ENCODE measurements at regions not wholly inside any gene's neighbourhood (a gene's known extent, or its start where the extent isn't known, plus 50 kb on each side); places are given as distances from the start of the nearest gene placed in this dataset.

- FAIRE-seq (no peak), DNase-seq (ENCODE audit: low spot score in 2 of 2) (no peak)
Observed at GRCh38 chr2:207233731-207234130, 68.0 kb upstream of the KLF7 start.

DNA sequence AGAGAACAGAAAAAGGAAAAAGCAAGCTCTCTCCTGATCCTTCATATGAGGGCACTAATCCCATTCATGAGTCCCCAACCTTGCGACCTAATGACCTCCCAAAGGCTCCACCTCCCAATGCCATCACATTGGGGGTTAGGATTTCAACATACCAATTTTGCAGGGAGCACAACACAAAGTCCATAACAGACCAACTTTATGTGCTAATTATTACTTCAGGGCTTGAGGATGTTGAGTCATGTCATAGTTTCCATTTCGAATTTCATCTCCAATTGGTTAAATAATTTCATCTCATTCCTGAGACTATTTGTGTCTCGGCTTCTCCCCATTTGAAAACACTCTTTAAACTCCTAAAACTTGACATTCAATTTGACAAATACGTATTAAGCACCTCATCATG is 69.9 kb upstream of the KLF7 start:
- DNase-seq (ENCODE audit: low spot score in 2 of 2), result no peak
- FAIRE-seq, result no peak

DNA sequence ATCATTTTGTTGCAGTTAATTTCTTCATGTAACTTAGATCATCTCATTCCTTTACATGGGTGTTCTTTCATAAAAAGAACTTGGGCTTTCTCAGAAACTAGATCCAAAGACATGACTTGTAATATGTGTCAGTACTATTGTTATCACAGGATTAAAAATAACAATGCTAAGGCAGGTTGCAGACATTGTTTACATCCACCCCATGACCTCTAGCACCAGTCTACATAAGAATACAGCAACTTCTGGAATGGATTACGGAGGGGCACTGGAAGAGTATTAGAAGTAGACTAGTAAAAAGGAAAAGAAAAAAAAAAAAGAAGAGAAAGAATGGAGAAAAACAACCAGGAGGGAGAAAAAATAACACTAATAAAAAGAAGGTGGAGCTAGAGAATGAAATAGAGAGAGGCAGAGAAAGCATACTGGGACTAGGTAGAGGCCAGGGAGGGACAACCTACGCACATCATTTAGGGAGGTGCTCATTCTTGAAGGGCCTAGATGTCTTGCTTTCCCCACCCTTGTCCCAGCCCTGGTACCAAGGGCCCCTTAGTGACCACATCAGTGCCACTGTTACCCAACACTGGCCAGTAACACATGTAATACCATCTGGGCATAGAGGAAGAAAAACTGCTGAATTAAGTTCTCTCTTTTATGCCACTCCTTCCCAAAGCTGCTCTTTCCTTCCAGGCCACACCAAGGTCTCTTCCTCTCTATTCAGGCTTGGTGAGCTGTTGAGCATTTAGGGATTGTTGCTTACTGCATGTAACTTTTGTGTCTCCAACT is 70.6 kb upstream of the KLF7 start:
- FAIRE-seq, result no peak

GRCh38 chr2:207238831-207239701 is 73.3 kb upstream of the KLF7 start:
- DNase-seq (ENCODE audit: low spot score in 2 of 2) (no peak), FAIRE-seq (no peak)

More for the DNA sequence above, 70.6 kb upstream of the KLF7 start:
- no peak for DNase-seq (ENCODE audit: low spot score in 2 of 2)

DNA sequence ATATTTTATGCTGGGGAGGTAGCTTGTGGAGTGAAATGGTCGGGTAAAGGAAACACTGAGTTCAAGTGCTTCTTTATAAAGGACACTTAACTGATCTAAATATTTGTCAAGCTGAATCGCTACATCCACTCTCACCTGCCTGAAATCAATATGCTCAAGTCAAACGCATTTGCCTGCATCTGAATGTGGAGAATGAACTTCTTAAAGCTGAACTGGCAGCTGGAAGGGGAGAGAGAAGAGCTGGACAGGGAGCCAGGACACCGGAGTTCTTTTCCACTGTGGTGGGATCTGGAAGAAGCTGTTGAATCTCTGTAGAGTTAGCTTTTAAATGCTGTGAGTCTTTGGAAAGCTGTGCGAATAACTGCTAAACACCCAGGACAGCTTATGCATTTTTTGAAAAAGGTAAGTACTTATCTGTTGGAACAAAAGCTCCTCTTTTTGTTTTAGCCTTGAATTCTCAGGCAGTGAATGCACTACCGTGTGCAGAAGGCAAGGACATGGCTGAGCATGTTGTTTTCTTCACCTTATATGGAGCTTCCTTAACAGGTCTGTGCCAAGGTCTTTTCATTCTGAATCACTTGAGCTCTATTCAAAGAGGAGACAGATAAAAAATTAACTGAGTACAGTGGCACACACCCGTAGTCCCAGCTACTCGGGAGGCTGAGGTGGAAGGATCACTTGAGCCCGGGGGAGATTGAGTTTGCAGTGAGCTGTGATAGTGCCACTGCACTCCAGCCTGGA is 74.2 kb upstream of the KLF7 start:
- no peak for DNase-seq (ENCODE audit: low spot score in 2 of 2)
- no peak for FAIRE-seq

- DNase-seq (ENCODE audit: low spot score in 2 of 2), result no peak
- no peak for FAIRE-seq
Observed at GRCh38 chr2:207240649-207241048, 74.9 kb upstream of the KLF7 start.

DNA sequence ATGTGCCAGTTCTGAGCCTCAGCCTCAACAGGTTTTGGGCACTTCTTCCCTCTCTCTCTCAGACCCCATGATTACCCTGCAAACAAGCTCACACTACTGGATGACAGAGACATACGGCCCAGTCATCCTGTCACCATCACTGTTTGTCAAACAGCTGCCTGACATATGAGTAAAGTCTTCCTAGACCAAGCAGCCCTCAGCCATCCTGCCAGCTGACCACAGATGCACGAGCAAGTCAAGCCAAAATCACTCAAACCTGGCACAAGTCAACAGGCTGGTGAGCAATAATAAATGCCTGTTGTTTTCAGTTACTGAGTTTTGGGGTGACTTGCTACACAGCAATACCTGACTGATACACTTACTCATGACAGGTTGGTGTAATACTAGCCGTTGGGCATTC is 75.5 kb upstream of the KLF7 start:
- FAIRE-seq (no peak), DNase-seq (ENCODE audit: low spot score in 2 of 2) (no peak)

DNA sequence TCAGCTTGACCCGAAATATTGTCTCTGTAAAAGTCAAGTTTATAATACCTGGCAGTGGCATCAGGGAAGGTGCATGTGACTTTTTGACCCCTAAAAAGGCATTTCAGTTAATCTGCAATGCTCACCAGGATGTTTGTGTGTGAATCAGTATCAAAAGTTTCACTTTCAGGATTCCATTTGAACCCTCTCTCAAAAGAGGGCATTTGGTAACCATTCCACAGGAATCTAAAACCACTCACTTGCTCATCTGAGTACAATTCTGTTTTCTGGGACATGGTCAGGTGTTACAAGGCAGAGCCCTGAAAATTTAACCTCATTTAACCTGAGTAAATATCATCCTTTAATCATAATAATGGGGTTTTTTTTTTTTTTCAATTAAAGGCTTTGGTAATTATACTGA is 77.9 kb upstream of the KLF7 start:
- DNase-seq (ENCODE audit: low spot score in 2 of 2), result no peak
- no peak for FAIRE-seq

DNA sequence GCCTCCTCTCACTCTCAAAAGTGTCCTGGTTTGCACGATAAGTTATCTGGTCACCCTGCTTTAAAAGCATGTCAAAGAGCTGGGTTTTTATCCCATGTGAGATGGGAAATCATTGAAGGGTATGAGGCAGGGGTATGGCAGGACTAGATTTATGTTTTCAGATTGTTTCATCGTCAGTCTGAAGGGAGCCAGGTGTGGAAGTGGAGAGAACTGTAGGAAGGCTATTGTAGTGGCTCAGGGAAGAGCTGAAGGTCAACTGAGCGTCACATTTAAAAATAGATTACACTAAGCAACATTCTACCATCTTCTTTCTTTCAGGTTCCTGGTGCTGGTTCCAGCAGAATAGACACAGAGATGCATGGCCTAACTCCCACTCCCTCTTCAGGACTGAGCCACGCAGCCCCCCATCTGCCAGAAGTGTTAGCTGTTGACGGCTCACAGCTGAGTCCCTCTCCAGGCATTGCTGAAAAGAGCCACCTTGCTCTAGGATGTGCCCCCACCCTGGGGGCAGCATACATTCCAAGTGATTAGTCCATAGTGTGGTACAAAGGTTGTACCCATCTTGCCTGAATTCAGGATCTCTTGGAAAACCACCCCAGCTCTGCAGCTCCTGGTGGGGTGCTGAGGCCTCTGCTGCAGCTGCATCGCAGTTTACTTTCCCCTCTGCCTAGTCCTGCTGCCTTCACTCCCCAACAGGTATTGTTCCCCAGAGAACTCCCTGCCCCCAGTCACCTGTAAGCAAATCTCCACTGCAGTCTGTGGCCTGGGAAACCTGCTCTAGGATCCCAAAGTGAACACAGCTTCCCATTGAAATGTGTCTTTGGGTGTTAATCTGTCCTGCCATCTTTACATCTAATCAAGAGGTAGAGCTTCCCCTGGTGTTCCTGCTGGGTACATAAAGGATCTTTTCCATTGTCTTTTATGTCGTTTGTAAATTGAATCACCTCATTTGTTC is 79.5 kb upstream of the KLF7 start:
- DNase-seq (ENCODE audit: low spot score in 2 of 2), result no peak
- FAIRE-seq, result no peak

- no peak for FAIRE-seq
- no peak for DNase-seq (ENCODE audit: low spot score in 2 of 2)
Observed at GRCh38 chr2:207248702-207249377, 83.1 kb upstream of the KLF7 start.

GRCh38 chr2:207251022-207251421 is 85.3 kb upstream of the KLF7 start:
- FAIRE-seq (no peak), DNase-seq (ENCODE audit: low spot score in 2 of 2) (no peak)

GRCh38 chr2:207251573-207252192 is 85.9 kb upstream of the KLF7 start:
- FAIRE-seq (no peak), DNase-seq (ENCODE audit: low spot score in 2 of 2) (no peak)

DNA sequence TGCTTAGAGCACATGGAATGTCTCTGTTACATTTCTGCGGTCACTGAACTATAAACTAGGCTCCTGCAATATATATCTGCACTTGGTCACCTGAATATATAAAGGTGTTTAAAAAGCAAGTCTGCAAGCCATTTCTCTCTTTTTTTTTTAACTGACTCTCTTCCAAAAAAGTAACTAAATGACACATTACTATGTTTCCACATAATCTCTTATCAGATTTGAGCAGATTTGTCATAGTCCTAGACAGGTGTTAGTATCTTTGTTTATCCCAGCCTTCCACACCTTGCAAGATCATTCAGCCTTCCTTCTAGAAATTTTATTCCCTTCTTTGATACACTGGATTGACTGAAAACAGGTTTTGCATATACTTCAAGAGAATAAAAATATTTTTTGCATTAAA is 86.7 kb upstream of the KLF7 start:
- FAIRE-seq, result no peak
- no peak for DNase-seq (ENCODE audit: low spot score in 2 of 2)

DNA sequence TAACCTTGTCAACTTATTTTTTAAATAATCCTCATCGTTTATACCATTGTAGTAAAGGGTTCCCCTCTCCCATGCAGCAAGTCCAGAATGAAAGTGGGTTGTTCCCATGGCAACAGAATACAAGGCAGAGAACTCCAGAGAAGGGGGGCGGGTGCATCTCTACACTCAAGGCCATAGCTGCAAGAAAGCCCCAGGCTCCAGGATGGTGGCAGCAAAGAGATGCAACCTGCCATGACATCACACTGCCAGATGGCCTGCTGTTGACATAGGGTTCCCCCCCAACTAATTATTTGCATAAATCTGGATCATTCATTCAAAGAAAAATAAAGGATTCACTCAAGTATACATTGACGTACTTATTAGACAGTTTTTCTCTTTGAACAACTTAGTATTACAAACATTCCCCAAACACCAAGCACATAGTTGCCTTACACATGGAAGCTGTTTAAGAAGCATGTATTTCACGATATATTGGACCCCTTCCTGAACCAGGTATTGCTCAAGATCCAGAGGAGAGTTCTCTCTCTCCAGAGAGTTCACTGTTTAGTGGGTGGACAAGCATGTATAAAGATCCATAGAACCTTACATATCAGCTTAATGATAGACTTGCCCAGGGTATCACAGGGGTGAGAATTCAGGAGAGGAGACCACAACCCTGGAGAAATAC is 87.4 kb upstream of the KLF7 start:
- no peak for FAIRE-seq
- peak in 1 of 2 donors; percentile 22 for DNase-seq (ENCODE audit: low spot score in 2 of 2)

DNA sequence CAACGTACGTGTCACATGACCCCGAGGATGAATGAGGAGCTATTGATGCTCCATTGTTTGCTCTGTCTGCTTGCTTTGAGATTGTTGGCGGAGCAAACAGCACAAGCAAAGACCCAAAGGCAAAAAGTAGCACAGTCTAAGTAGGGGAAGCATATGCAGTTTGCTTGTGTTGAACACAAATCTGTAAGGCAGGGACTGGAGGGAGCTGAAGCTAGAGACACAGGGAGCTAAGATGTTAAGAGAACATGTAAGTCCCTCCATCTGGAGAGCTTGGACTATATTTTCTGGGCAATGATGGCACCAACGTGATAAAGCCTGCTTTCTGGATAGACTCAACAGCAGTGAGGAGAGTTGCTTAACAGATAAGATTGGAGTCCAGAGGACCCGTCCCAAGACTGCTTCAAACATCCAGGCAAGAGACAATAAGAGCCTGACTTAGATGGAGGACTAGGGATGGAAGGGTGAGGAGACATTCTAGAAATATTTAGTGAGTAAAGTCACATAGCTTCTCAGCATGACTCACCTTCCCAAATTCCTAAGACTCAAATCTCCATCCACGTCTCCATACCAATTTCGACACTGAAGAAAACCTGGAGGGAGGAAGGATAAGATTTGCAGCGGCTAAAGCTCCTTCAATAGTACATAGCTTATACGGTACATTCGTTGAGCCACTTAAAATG is 88.1 kb upstream of the KLF7 start:
- DNase-seq (ENCODE audit: low spot score in 2 of 2) (no peak), FAIRE-seq (no peak)

DNA sequence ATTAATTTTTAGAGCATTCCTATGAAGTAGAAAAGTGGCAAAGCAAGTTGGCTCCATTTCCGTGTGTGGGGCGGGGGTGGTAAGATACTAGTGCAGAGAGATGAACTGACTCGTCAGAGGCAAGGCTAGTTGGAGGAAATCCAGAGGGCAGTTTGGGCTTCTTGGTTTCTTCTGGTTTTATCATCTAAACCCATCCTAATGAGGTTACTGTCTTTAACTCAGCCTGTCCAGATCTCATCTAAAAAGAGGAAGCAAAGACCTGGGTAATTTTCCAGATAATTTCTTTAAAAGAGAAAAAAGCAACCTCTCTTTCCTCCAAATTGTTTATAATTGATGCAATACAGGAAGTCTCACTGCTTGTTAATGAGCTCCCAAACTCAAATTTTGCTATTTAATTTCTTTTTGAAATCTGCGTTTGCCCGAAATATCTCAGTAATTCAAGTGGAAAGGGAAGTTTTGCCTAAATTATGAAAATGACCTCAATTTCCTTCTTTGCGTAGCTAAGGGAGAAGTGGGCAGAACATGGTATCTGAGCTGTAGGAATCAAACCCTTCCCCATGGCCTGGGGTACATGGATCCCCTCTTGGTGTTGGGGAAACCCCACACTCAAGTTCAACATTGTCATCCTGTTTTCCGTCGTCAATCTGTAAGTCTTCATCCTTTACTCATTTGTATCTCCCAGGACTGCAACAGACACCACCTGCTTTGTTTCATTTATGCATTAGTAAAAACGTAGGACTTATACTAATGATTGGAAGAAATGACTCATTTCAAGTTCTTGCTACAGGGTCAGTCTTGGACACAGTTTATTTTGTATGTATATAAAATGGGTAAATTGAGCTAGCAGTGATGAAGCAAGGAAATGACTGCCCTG is 89.1 kb upstream of the KLF7 start:
- DNase-seq (ENCODE audit: low spot score in 2 of 2) (no peak), FAIRE-seq (no peak)
